ENCODE measurements at regions not wholly inside any gene's neighbourhood (a gene's known extent, or its start where the extent isn't known, plus 50 kb on each side); places are given as distances from the start of the nearest gene placed in this dataset.

- ATAC-seq (ENCODE audit: low read depth) (no peak), DNase-seq (ENCODE audit: low spot score in 2 of 2) (no peak)
- Mint-ChIP-seq H3K4me3 (no peak overlapping the region), H3K27me3 (no peaks in the 10 kb centered on the region), H3K27ac (no peak overlapping the region), H3K9me3 (peaks cover 2% of the 10 kb centered on the region), H3K4me1 (no peaks in the 10 kb centered on the region), H3K36me3 (peaks cover 2% of the 10 kb centered on the region)
Measured at GRCh38 chr4:184922301-184922700, 96.0 kb upstream of the HELT start.

DNA sequence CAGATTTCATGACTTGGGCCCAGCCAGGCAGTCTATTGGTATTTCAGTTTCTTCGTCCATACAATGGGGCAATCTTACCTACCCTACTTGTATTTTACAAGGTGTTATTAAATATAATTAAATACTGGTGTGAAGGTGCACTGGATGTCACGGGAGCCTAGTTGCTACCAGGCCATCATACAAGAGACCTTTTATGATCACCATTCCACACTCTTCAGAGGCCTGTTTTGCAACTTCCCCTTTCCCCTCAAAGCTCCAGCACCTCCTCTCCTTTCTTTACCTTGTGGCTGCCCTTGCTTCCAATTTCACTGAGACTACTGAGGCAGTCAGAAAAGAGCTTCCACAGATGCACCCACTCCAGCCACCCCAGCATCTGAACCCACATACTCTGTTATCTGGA is 93.8 kb upstream of the HELT start:
- Mint-ChIP-seq H3K27me3 (no peaks in the 10 kb centered on the region), H3K4me3 (no peak overlapping the region), H3K27ac (no peak overlapping the region), H3K9me3 (peaks cover 10% of the 10 kb centered on the region), H3K4me1 (no peaks in the 10 kb centered on the region), H3K36me3 (peaks cover 9% of the 10 kb centered on the region)
- no peak for DNase-seq (ENCODE audit: low spot score in 2 of 2)
- no peak for ATAC-seq (ENCODE audit: low read depth)

DNA sequence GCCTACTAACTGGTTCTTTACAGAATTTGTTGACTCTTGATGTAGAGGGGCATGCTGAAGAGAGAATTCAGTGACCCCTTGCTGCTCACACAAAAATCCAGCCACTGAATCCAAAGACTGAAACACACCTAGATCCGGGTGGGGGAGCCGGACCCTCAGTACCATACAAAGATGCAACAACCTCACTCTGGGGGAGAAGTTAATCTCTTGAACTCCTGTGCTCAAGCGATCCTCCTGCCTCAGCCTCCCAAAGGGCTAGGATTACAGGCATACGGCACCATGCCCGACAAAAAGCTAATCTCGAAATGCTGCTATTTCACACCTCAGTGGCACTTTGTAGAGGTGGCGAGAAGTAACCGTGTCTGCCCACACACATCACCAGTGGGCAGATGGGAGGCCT is 88.8 kb upstream of the HELT start:
- ATAC-seq (ENCODE audit: low read depth) = no peak

GRCh38 chr4:184930026-184930425 is 88.3 kb upstream of the HELT start:
- DNase-seq (ENCODE audit: low spot score in 2 of 2) (no peak), ATAC-seq (ENCODE audit: low read depth) (no peak)
- Mint-ChIP-seq H3K27me3 (no peaks in the 10 kb centered on the region), H3K9me3 (peaks cover 10% of the 10 kb centered on the region), H3K36me3 (peaks cover 9% of the 10 kb centered on the region), H3K4me1 (no peaks in the 10 kb centered on the region), H3K27ac (no peak overlapping the region), H3K4me3 (no peak overlapping the region)

More for the DNA sequence above, 88.8 kb upstream of the HELT start:
- H3K27me3 Mint-ChIP-seq = no peaks in the 10 kb centered on the region
- H3K36me3 Mint-ChIP-seq = peaks cover 9% of the 10 kb centered on the region
- no peaks in the 10 kb centered on the region for H3K4me1 Mint-ChIP-seq
- no peak for DNase-seq (ENCODE audit: low spot score in 2 of 2)
- H3K9me3 Mint-ChIP-seq = peaks cover 10% of the 10 kb centered on the region
- H3K27ac Mint-ChIP-seq = no peak overlapping the region
- no peak overlapping the region for H3K4me3 Mint-ChIP-seq

- Mint-ChIP-seq H3K27ac (no peak overlapping the region), H3K27me3 (peaks cover 3% of the 10 kb centered on the region), H3K36me3 (peaks cover 7% of the 10 kb centered on the region), H3K4me1 (no peaks in the 10 kb centered on the region), H3K4me3 (no peak overlapping the region), H3K9me3 (peaks cover 9% of the 10 kb centered on the region)
- no peak for DNase-seq (ENCODE audit: low spot score in 2 of 2)
- no peak for ATAC-seq (ENCODE audit: low read depth)
Measured at GRCh38 chr4:184932343-184932742, 85.9 kb upstream of the HELT start.

- peaks cover 5% of the 10 kb centered on the region for H3K36me3 Mint-ChIP-seq
- peaks cover 5% of the 10 kb centered on the region for H3K27me3 Mint-ChIP-seq
- H3K9me3 Mint-ChIP-seq = peaks cover 5% of the 10 kb centered on the region
- H3K4me3 Mint-ChIP-seq = no peak overlapping the region
- DNase-seq (ENCODE audit: low spot score in 2 of 2) (no peak), ATAC-seq (ENCODE audit: low read depth) (no peak)
- no peak overlapping the region for H3K27ac Mint-ChIP-seq
- H3K4me1 Mint-ChIP-seq = no peaks in the 10 kb centered on the region
Measured at GRCh38 chr4:184933311-184933710, 85.0 kb upstream of the HELT start.

DNA sequence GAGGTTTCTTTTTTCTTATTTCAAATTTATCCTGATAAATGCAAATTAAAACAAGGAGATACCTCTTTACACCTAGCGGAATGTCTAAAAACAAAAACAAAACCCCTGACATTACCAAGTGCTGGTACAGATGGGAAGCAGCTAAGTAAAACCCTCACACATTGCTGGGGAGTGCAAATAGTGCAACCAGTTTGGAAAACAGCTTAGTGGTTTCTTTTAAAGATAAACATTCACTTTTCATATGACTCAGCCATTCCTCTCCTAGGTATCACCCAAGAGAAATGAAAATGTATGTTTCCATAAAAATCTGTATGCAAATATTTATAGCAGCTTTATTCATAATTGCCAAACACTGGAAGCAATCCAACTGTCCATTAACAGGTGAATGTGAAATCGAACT is 84.1 kb upstream of the HELT start:
- no peak overlapping the region for H3K27ac Mint-ChIP-seq
- H3K36me3 Mint-ChIP-seq = no peaks in the 10 kb centered on the region
- H3K4me1 Mint-ChIP-seq = no peaks in the 10 kb centered on the region
- ATAC-seq (ENCODE audit: low read depth) (no peak), DNase-seq (ENCODE audit: low spot score in 2 of 2) (no peak)
- peaks cover 9% of the 10 kb centered on the region for H3K27me3 Mint-ChIP-seq
- no peaks in the 10 kb centered on the region for H3K9me3 Mint-ChIP-seq
- no peak overlapping the region for H3K4me3 Mint-ChIP-seq

DNA sequence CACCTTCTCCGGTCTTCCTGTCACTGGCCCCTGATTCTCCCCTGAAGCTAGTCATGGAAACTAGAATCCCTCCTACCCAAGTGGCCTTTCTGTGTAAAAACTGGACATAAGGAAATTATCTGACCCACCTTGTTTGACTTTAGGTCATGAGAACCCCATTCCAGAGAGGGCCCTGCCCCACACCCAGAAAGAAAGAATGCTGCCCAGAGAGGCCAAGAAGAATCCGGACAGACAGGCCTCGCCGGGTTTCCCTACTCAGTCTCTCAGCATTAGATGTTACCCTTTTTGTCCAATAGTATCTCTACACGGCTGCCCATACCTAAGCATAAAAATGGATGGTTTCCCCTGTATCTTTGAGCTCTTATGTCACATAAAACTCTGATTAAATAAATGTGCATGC is 83.3 kb upstream of the HELT start:
- Mint-ChIP-seq H3K9me3 (no peaks in the 10 kb centered on the region), H3K4me1 (no peaks in the 10 kb centered on the region), H3K36me3 (no peaks in the 10 kb centered on the region), H3K27ac (no peak overlapping the region), H3K27me3 (peaks cover 9% of the 10 kb centered on the region), H3K4me3 (no peak overlapping the region)
- ATAC-seq (ENCODE audit: low read depth) (no peak), DNase-seq (ENCODE audit: low spot score in 2 of 2) (no peak)

GRCh38 chr4:184936071-184936470 is 82.2 kb upstream of the HELT start:
- no peaks in the 10 kb centered on the region for H3K4me1 Mint-ChIP-seq
- H3K27ac Mint-ChIP-seq = no peak overlapping the region
- H3K9me3 Mint-ChIP-seq = no peaks in the 10 kb centered on the region
- DNase-seq (ENCODE audit: low spot score in 2 of 2) = no peak
- peaks cover 11% of the 10 kb centered on the region for H3K27me3 Mint-ChIP-seq
- ATAC-seq (ENCODE audit: low read depth) = no peak
- no peak overlapping the region for H3K4me3 Mint-ChIP-seq
- H3K36me3 Mint-ChIP-seq = peaks cover 2% of the 10 kb centered on the region

GRCh38 chr4:184937030-184937710 is 81.1 kb upstream of the HELT start:
- Mint-ChIP-seq H3K36me3 (peaks cover 2% of the 10 kb centered on the region), H3K4me1 (no peaks in the 10 kb centered on the region), H3K27me3 (peaks cover 11% of the 10 kb centered on the region), H3K9me3 (no peaks in the 10 kb centered on the region), H3K4me3 (no peak overlapping the region), H3K27ac (no peak overlapping the region)
- DNase-seq (ENCODE audit: low spot score in 2 of 2) (no peak), ATAC-seq (ENCODE audit: low read depth) (no peak)

- H3K4me3 Mint-ChIP-seq = no peak overlapping the region
- DNase-seq (ENCODE audit: low spot score in 2 of 2) (no peak), ATAC-seq (ENCODE audit: low read depth) (no peak)
- H3K4me1 Mint-ChIP-seq = no peaks in the 10 kb centered on the region
- peaks cover 2% of the 10 kb centered on the region for H3K36me3 Mint-ChIP-seq
- H3K27me3 Mint-ChIP-seq = peaks cover 11% of the 10 kb centered on the region
- H3K9me3 Mint-ChIP-seq = no peaks in the 10 kb centered on the region
- no peak overlapping the region for H3K27ac Mint-ChIP-seq
Measured at GRCh38 chr4:184937745-184938144, 80.5 kb upstream of the HELT start.

- no peak for DNase-seq (ENCODE audit: low spot score in 2 of 2)
- no peak for ATAC-seq (ENCODE audit: low read depth)
- no peak overlapping the region for H3K27ac Mint-ChIP-seq
Measured at GRCh38 chr4:184938871-184939270, 79.4 kb upstream of the HELT start.

DNA sequence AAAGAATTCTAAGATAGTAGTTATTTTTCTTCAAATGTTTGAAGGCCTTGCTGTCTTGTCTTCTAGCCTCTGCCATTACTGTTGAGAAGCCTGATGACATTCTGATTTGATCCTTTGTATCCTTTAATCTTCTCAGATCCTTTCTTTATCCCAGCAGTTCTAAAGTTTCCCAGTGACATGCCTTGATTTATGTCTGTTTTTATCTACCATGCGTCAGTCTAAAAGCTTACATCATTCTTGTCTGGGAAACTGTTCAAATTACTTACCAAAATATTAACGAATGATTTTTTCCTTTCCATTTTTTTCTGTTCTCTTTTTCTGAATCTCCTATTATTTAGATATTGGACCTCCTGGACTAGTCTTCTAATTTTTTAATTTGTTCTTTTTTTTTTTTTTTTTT is 78.3 kb upstream of the HELT start:
- ATAC-seq (ENCODE audit: low read depth) = no peak
- Mint-ChIP-seq H3K27ac (no peak overlapping the region), H3K36me3 (peaks cover 2% of the 10 kb centered on the region), H3K27me3 (peaks cover 11% of the 10 kb centered on the region), H3K4me1 (no peaks in the 10 kb centered on the region), H3K9me3 (no peaks in the 10 kb centered on the region), H3K4me3 (no peak overlapping the region)
- no peak for DNase-seq (ENCODE audit: low spot score in 2 of 2)

More at GRCh38 chr4:184938871-184939270, 79.4 kb upstream of the HELT start:
- Mint-ChIP-seq H3K4me3 (no peak overlapping the region), H3K4me1 (no peaks in the 10 kb centered on the region), H3K9me3 (no peaks in the 10 kb centered on the region), H3K27me3 (peaks cover 11% of the 10 kb centered on the region), H3K36me3 (peaks cover 2% of the 10 kb centered on the region)

DNA sequence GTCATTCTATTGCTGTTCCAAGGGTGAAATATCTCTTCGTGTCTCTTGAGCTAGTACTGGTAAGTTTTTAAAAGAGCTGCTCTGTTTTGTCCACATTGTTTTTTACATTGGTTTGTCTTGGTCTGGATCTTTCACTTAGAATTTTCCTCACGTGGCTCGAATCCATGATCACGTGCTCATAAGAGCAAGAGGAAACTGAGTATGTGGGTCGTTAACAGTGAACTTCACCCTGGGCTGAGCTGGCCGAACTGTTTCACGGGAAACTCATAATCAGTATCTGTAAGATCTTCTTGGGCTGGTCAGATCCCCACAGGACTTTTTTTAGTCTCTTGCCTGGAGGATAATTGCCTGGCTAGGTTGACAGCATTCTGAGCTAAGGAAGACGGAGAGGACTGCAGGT is 77.8 kb upstream of the HELT start:
- no peak for DNase-seq (ENCODE audit: low spot score in 2 of 2)
- Mint-ChIP-seq H3K9me3 (no peaks in the 10 kb centered on the region), H3K27ac (no peak overlapping the region), H3K4me3 (no peak overlapping the region), H3K27me3 (peaks cover 11% of the 10 kb centered on the region), H3K36me3 (peaks cover 2% of the 10 kb centered on the region), H3K4me1 (no peaks in the 10 kb centered on the region)
- ATAC-seq (ENCODE audit: low read depth) = no peak

- peaks cover 12% of the 10 kb centered on the region for H3K27me3 Mint-ChIP-seq
- no peak overlapping the region for H3K27ac Mint-ChIP-seq
- H3K4me1 Mint-ChIP-seq = no peaks in the 10 kb centered on the region
- no peak for ATAC-seq (ENCODE audit: low read depth)
- DNase-seq (ENCODE audit: low spot score in 2 of 2) = no peak
- H3K9me3 Mint-ChIP-seq = no peaks in the 10 kb centered on the region
- H3K36me3 Mint-ChIP-seq = peaks cover 2% of the 10 kb centered on the region
- no peak overlapping the region for H3K4me3 Mint-ChIP-seq
Measured at GRCh38 chr4:184941671-184942418, 76.4 kb upstream of the HELT start.
